HG03175 (cell line): ENCODE measurements at regions not wholly inside any gene's neighbourhood (a gene's known extent, or its start where the extent isn't known, plus 50 kb on each side); places are given as distances from the start of the nearest gene placed in this dataset.
"Not testable (repeated sequence)": the region's sequence is repeated elsewhere in the genome, so short reads cannot be mapped to it uniquely, and the experiment has no call there.

ENCODE experiments used
- ATAC-seq: cut with Tn5 transposase; IDR thresholded peaks from one replicate; pipeline ENCODE4 v1.9.1; 2021; ENCODE audit warnings: mild to moderate bottlenecking, moderate library complexity; ENCODE audit not compliant: unreplicated experiment

GRCh38 chr10:46198516-46198915 lies 88.3 kb upstream of the ANTXRL start:
- no peak for ATAC-seq

- ATAC-seq = not testable (repeated sequence)
Observed at GRCh38 chr10:46202405-46202804, 84.4 kb upstream of the ANTXRL start.

GRCh38 chr10:46204482-46205102 lies 82.2 kb upstream of the ANTXRL start:
- ATAC-seq = not testable (repeated sequence)

GRCh38 chr10:46210427-46210826 lies 76.4 kb upstream of the ANTXRL start:
- not testable (repeated sequence) for ATAC-seq

- ATAC-seq = no peak
Observed at GRCh38 chr10:46215426-46215825, 71.4 kb upstream of the ANTXRL start.

GRCh38 chr10:46216003-46216634 lies 70.7 kb upstream of the ANTXRL start:
- no peak for ATAC-seq

- no peak for ATAC-seq
Observed at GRCh38 chr10:46216836-46217751, 69.7 kb upstream of the ANTXRL start.

GRCh38 chr10:46217752-46218453 lies 68.9 kb upstream of the ANTXRL start:
- ATAC-seq = no peak

- ATAC-seq = no peak
Observed at GRCh38 chr10:46218921-46219320, 67.9 kb upstream of the ANTXRL start.

- ATAC-seq = not testable (repeated sequence)
Observed at GRCh38 chr10:46219431-46219990, 67.3 kb upstream of the ANTXRL start.

GRCh38 chr10:46220187-46220586 lies 66.6 kb upstream of the ANTXRL start:
- no peak for ATAC-seq

- ATAC-seq = no peak
Observed at GRCh38 chr10:46220872-46221538, 65.8 kb upstream of the ANTXRL start.

GRCh38 chr10:46222364-46222935 lies 64.3 kb upstream of the ANTXRL start:
- ATAC-seq = no peak

- no peak for ATAC-seq
Observed at GRCh38 chr10:46223064-46223480, 63.7 kb upstream of the ANTXRL start.

- no peak for ATAC-seq
Observed at GRCh38 chr10:46223626-46224413, 63.0 kb upstream of the ANTXRL start.

GRCh38 chr10:46224414-46224682 lies 62.4 kb upstream of the ANTXRL start:
- ATAC-seq = no peak

- no peak for ATAC-seq
Observed at GRCh38 chr10:46225597-46225996, 61.2 kb upstream of the ANTXRL start.

GRCh38 chr10:46226232-46226631 lies 60.6 kb upstream of the ANTXRL start:
- no peak for ATAC-seq

GRCh38 chr10:46226900-46227558 lies 59.8 kb upstream of the ANTXRL start:
- ATAC-seq = no peak
